ENCODE measurements at regions not wholly inside any gene's neighbourhood (a gene's known extent, or its start where the extent isn't known, plus 50 kb on each side); places are given as distances from the start of the nearest gene placed in this dataset.

DNA sequence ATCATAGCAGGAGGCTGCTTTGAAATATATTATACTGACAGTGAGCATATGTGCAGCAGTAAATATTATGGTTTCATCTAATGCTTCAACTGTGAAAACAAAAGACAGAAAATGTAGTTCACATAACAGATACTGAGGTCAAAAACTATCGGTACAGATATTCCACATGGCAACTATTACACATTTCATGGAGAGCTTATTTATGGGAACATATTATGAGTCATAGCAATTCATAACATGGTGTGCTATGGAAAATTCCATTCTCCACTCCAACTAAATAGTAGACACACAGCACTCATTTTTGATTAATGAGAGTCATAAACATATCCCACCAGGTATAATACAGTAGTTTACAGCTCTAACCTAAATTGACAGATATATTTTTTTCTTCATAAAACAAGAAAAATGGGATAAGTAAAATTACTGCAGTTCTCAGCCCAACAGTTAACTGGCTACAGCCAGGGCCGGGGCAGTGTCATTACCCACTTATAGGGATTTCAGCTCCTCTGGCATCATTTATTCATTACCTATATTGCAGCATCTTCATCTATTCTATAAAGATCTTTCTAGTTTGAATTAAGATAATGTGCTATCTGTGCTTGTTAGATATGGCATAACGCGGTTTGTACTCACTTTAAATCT lies 475.6 kb upstream of the KLF6 start:
- no peak for TF ChIP-seq CTCF (IDR thresholded peaks at IDR 0.05)
- no peak for TF ChIP-seq EZH2 (IDR thresholded peaks at IDR 0.05; ENCODE audit: borderline replicate concordance, insufficient read depth, low read depth, low read length, poor library complexity, severe bottlenecking)

Measured in B cell (primary cell).